Stomach (tissue), 8 donors: ENCODE measurements at regions not wholly inside any gene's neighbourhood (a gene's known extent, or its start where the extent isn't known, plus 50 kb on each side); places are given as distances from the start of the nearest gene placed in this dataset.

Experiments used
- DNase-seq, 2 donors: peaks; one replicate each; pipeline versions ENCODE4 v3.0.0 to v3.0.0-alpha.2; 2013 to 2019
- H3K27ac ChIP-seq, 5 donors: fragments of 200-600 bp in 4 of 5; sonication (generic) in 4 of 5; one replicate each; pipeline ENCODE4 v1.5.1; 2013 to 2019; ENCODE audit warnings: mild to moderate bottlenecking in 1 of 5, moderate library complexity in 1 of 5
- H3K27me3 ChIP-seq, 3 donors: fragments of 200-600 bp; sonication (generic); one replicate each; pipeline ENCODE4 v1.5.1; 2017 to 2019; ENCODE audit warnings: mixed run types in 1 of 3
- H3K36me3 ChIP-seq, 4 donors: fragments of 200-600 bp; sonication (generic); 1 replicate in 3 of 4; 2 replicates in 1 of 4; pipeline ENCODE4 v1.5.1; 2016 to 2019
- H3K4me1 ChIP-seq, 4 donors: fragments of 200-600 bp; sonication (generic); one replicate each; pipeline ENCODE4 v1.5.1; 2016 to 2019
- H3K4me3 ChIP-seq, 4 donors: fragments of 200-600 bp; sonication (generic) in 3 of 4; one replicate each; pipeline ENCODE4 v1.5.1; 2016 to 2019; ENCODE audit warnings: mild to moderate bottlenecking in 1 of 4
- H3K9me3 ChIP-seq, 4 donors: fragments of 200-600 bp; sonication (generic); one replicate each; pipeline ENCODE4 v1.5.1; 2016 to 2019
- EP300 ChIP-seq: sonication (generic); formaldehyde crosslinking; IDR thresholded peaks from one replicate; pipeline ENCODE4 v1.6.1; 2017; ENCODE audit warnings: antibody characterized with exemption
- POLR2A ChIP-seq, 4 donors: fragments of 450-650 bp; IDR thresholded peaks; one replicate each; pipeline ENCODE4 v1.6.1; 2016; ENCODE audit warnings: antibody characterized with exemption in 4 of 4, control low read depth in 2 of 4, mild to moderate bottlenecking in 1 of 4, moderate library complexity in 1 of 4
- POLR2AphosphoS5 ChIP-seq, 3 donors: sonication (generic); formaldehyde crosslinking; IDR thresholded peaks; one replicate each; pipeline ENCODE4 v1.6.1; 2016; ENCODE audit warnings: antibody characterized with exemption in 3 of 3
- WGBS, 5 donors: extraction: QIAGEN DNeasy Blood & Tissue Kit in 3 of 5; methylation state at CpG; one replicate each; pipeline versions ENCODE4 v1.1.5 to v1.1.7; 2013 to 2018; 5-methylcytosine and 5-hydroxymethylcytosine counted together
- intact Hi-C: fragments of 100-400 bp; cut with DNase I; formaldehyde crosslinking; loops from one replicate; pipeline ENCODE4 v1.15.1; 2023; ENCODE audit warnings: low total_unique reads
- TF ChIP-seq, protein P1 (sequence below), 7 experiments: fragments of 450-650 bp in 4 of 7; fragments of 200-600 bp in 3 of 7; sonication (generic) in 3 of 7; IDR thresholded peaks; one replicate each; pipeline ENCODE4 v1.5.1; 2016 to 2019; ENCODE audit warnings: antibody characterized with exemption in 7 of 7, control low read depth in 2 of 7, mild to moderate bottlenecking in 1 of 7
- donor health status: healthy with polysubstance abuse.
- donor health status: Bipolar disorder and iron deficiency.
- donor health status: healthy.

- H3K9me3 ChIP-seq: peaks cover 0 to 16% (median 7%) of the 10 kb centered on the region in 4 donors
- H3K36me3 ChIP-seq: no peaks in the 10 kb centered on the region
- TF ChIP-seq EP300 (no peak), POLR2AphosphoS5 (IDR thresholded peaks at IDR 0.05) (no peak), POLR2A (IDR thresholded peaks at IDR 0.05) (no peak)
- TF ChIP-seq, protein P1, sequence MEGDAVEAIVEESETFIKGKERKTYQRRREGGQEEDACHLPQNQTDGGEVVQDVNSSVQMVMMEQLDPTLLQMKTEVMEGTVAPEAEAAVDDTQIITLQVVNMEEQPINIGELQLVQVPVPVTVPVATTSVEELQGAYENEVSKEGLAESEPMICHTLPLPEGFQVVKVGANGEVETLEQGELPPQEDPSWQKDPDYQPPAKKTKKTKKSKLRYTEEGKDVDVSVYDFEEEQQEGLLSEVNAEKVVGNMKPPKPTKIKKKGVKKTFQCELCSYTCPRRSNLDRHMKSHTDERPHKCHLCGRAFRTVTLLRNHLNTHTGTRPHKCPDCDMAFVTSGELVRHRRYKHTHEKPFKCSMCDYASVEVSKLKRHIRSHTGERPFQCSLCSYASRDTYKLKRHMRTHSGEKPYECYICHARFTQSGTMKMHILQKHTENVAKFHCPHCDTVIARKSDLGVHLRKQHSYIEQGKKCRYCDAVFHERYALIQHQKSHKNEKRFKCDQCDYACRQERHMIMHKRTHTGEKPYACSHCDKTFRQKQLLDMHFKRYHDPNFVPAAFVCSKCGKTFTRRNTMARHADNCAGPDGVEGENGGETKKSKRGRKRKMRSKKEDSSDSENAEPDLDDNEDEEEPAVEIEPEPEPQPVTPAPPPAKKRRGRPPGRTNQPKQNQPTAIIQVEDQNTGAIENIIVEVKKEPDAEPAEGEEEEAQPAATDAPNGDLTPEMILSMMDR (IDR thresholded peaks at IDR 0.05): no peak
- no peak overlapping the region for H3K27ac ChIP-seq
- peaks cover 0 to 7% (median 0%) of the 10 kb centered on the region in 3 donors for H3K27me3 ChIP-seq
- H3K4me1 ChIP-seq: no peaks in the 10 kb centered on the region
- intact Hi-C loops: no loop called here
- DNase-seq: no peak
- 22 to 45% (median 25%) methylated on average over 2 of the region's 2 CpGs for WGBS, 5 donors
- no peak overlapping the region for H3K4me3 ChIP-seq
Observed at GRCh38 chr10:129161150-129161549, 305.9 kb upstream of the MGMT start.

DNA sequence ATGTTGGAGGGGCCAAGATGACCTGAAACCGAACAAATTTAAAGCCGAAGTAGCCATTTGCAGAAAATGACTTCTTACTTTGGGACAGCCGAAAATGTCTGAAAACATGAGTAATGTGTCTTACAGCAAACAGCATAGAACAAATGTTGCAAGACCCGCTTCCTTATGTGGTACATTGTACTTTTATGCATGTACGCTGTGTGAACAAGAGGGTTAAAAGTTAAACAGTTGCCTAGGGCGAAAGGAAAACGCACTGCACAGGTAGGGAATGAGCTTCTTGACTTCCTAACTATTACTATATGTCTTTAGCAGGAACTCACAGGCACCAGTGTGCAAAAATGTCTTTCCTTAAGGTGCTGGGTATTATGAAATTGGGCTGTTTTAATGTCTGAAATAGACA, 303.5 kb upstream of the MGMT start:
- no peaks in the 10 kb centered on the region for H3K36me3 ChIP-seq
- H3K9me3 ChIP-seq: peaks cover 0 to 10% (median 4%) of the 10 kb centered on the region in 4 donors
- H3K27me3 ChIP-seq: peaks cover 0 to 7% (median 0%) of the 10 kb centered on the region in 3 donors
- intact Hi-C loops: no loop called here
- DNase-seq: no peak
- 68 to 83% (median 79%) methylated on average over 7 of the region's 7 CpGs for WGBS, 5 donors
- H3K4me3 ChIP-seq: no peak overlapping the region
- no peak overlapping the region for H3K27ac ChIP-seq
- H3K4me1 ChIP-seq: no peaks in the 10 kb centered on the region
- TF ChIP-seq EP300 (no peak), POLR2AphosphoS5 (IDR thresholded peaks at IDR 0.05) (no peak), POLR2A (IDR thresholded peaks at IDR 0.05) (no peak)
- TF ChIP-seq, protein P1 (IDR thresholded peaks at IDR 0.05): no peak

DNA sequence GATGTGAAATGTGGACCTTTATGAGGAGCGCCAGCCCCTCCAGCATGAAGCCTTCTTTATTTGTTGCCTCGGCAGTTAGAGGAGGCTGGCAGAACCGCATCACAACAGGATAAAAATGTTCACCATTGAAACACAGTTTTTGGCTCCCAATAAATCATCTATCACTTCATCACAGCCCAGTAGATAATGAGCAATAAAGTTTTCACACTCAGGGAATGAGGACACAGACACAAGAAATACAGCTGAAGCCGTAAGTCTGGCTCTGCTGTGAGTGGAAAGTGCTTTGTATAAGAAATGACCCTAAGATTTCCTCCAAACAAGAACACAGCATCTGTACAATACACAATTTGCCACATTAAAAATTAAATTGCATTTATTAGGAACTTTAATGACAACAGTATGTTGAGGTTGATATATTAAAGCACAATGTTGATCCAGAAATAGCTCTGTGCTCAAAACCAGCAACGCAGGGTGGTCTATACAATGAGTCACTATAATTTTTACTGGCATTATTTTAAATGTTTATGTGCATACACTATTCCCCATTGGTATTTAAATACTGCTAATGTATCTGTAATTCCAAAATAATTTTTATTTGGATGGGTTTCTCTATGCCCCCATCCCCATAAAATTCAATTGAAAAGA, 301.8 kb upstream of the MGMT start:
- Histone ChIP-seq H3K27ac (no peak overlapping the region), H3K27me3 (peaks cover 0 to 7% (median 0%) of the 10 kb centered on the region in 3 donors), H3K4me1 (no peaks in the 10 kb centered on the region), H3K36me3 (no peaks in the 10 kb centered on the region), H3K9me3 (peaks cover 0 to 10% (median 0%) of the 10 kb centered on the region in 4 donors), H3K4me3 (no peak overlapping the region)
- intact Hi-C loops: no loop called here
- TF ChIP-seq, protein P1 (IDR thresholded peaks at IDR 0.05): no peak
- TF ChIP-seq EP300 (no peak), POLR2AphosphoS5 (IDR thresholded peaks at IDR 0.05) (no peak), POLR2A (IDR thresholded peaks at IDR 0.05) (no peak)
- 85 to 92% (median 89%) methylated on average over 5 of the region's 5 CpGs for WGBS, 5 donors
- DNase-seq: no peak

GRCh38 chr10:129165770-129166169, 301.3 kb upstream of the MGMT start:
- intact Hi-C loops: no loop called here
- H3K27me3 ChIP-seq: peaks cover 0 to 7% (median 0%) of the 10 kb centered on the region in 3 donors
- no peak for TF ChIP-seq EP300
- TF ChIP-seq POLR2A (IDR thresholded peaks at IDR 0.05): no peak
- no peak for DNase-seq
- H3K4me3 ChIP-seq: no peak overlapping the region
- peaks cover 0 to 10% (median 0%) of the 10 kb centered on the region in 4 donors for H3K9me3 ChIP-seq
- 37 to 62% (median 38%) methylated on average over 1 of the region's 1 CpG for WGBS, 5 donors
- H3K36me3 ChIP-seq: no peaks in the 10 kb centered on the region
- H3K27ac ChIP-seq: no peak overlapping the region
- no peaks in the 10 kb centered on the region for H3K4me1 ChIP-seq

GRCh38 chr10:129168660-129169059, 298.4 kb upstream of the MGMT start:
- Histone ChIP-seq H3K9me3 (no peaks in the 10 kb centered on the region), H3K36me3 (no peaks in the 10 kb centered on the region), H3K4me3 (no peak overlapping the region), H3K4me1 (no peaks in the 10 kb centered on the region), H3K27ac (no peak overlapping the region), H3K27me3 (no peaks in the 10 kb centered on the region)
- 64 to 85% (median 70%) methylated on average over 4 of the region's 4 CpGs for WGBS, 5 donors
- TF ChIP-seq POLR2AphosphoS5 (IDR thresholded peaks at IDR 0.05) (no peak), POLR2A (IDR thresholded peaks at IDR 0.05) (no peak), EP300 (no peak)
- TF ChIP-seq, protein P1 (IDR thresholded peaks at IDR 0.05): no peak
- intact Hi-C loops: no loop called here
- no peak for DNase-seq
